ENCODE measurements at regions not wholly inside any gene's neighbourhood (a gene's known extent, or its start where the extent isn't known, plus 50 kb on each side); places are given as distances from the start of the nearest gene placed in this dataset.
"Not testable (repeated sequence)": the region's sequence is repeated elsewhere in the genome, so short reads cannot be mapped to it uniquely, and the experiment has no call there.

DNA sequence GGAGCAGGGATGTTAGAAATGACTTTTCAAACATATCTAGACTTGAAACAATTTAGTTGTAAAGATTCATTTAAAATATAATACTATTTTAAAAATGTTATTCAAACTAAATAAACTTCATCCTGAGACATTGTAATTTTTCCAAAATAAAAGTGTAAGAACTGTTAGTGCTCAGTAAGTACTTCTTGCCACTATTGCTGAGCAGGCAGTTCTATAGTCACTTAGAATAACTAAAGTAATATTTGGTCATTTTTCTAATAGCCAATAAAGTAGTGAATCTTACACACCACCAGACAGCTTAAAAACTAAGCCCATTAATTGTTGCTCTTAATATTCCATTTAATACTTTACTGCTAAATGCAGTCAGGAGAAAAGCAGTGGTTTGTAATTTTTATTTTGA, 1120.0 kb upstream of the CDH10 start:
- DNase-seq: no peak

GRCh38 chr5:25763781-25764180, 1119.0 kb upstream of the CDH10 start:
- DNase-seq: no peak

DNA sequence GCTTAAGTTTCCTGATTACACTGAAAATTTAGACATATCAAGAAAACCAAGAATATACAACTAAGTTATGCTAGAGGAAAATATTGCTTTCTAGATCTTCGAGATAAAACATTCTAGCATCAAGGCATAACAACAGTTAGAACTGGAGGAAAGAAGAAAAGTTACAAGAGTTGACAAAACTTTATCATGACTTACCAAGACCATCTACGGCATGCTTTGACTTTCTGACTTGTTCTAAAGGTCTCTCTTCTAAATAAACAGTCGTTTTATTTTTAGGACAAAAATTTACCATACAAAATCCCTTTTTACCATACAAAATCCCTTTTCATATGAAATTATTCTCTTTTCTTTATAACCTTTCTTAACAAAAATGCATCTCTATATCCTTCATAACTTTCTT, 1110.1 kb upstream of the CDH10 start:
- peak; percentile 49 for DNase-seq

- no peak for DNase-seq
These were observed 1100.1 kb upstream of the CDH10 start for GRCh38 chr5:25744908-25745307.

- no peak for DNase-seq
These were observed 1071.9 kb upstream of the CDH10 start for GRCh38 chr5:25716680-25717079.

DNA sequence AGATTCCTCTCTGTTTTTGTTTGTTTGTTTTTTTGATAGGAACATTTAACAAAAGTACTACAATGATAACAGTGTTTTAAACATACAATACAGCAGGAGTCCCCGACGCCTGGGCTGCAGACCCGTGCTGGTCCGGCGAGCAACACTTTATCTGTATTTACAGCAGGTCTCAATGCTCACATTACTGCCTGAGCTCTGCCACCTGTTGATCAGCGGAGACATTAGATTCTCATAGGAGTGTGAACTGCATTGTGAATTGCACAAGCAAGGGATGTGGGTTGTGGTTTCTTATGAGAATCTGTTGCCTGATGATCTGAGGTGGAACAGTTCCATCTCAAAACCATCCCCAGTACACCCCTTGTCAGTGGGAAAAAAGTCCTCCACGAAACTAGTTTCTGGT, 1068.5 kb upstream of the CDH10 start:
- DNase-seq: peak; percentile 80

DNA sequence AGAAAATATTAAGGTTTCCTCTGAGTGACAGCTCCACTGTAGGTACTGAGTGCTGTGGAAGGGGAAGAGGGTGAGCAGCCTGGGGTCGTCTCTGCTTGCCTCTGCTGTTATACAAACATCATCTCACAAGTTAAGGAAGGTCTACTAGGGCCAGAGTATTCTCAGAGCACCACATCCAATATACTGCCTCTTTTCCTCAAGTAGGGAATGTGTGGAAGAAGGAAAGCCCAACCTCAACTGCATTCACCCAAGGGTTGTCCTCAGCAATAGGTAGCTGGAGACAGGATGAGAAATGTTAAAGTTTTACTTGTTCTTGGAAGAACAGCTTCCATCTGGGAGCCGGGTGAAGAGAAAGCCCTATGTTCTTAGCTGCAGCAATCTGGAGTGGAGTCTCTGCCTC, 1062.3 kb upstream of the CDH10 start:
- no peak for DNase-seq

- no peak for DNase-seq
These were observed 1057.2 kb upstream of the CDH10 start for GRCh38 chr5:25701936-25702335.

GRCh38 chr5:25694801-25695200, 1050.0 kb upstream of the CDH10 start:
- DNase-seq: peak; percentile 6

- DNase-seq: peak; percentile 75
These were observed 1043.4 kb upstream of the CDH10 start for GRCh38 chr5:25688156-25688555.

GRCh38 chr5:25669645-25670401, 1025.0 kb upstream of the CDH10 start:
- DNase-seq: no peak

DNA sequence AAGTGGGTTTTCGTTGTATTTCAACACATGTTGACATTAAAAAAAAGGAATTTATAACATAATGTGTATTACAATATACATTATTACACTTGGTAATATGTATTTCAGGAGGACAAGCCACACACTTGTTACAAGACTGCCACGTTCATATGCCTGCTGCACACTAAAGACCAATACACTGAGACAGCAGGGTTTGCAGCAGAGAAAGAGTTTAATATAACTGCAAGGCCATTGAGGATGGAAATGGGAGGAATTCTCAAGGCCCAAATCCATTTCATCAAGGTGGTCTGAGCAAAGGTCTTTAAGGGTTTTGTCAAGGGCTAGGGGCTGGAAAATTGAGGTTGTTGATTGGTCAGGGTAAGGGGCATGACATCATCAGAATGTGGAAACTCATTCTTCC, 1017.8 kb upstream of the CDH10 start:
- peak; percentile 11 for DNase-seq

GRCh38 chr5:25650316-25650715, 1005.5 kb upstream of the CDH10 start:
- DNase-seq: not testable (repeated sequence)

GRCh38 chr5:25649628-25650265, 1005.0 kb upstream of the CDH10 start:
- no peak for DNase-seq

- DNase-seq: no peak
These were observed 1001.9 kb upstream of the CDH10 start for GRCh38 chr5:25646421-25647341.

DNA sequence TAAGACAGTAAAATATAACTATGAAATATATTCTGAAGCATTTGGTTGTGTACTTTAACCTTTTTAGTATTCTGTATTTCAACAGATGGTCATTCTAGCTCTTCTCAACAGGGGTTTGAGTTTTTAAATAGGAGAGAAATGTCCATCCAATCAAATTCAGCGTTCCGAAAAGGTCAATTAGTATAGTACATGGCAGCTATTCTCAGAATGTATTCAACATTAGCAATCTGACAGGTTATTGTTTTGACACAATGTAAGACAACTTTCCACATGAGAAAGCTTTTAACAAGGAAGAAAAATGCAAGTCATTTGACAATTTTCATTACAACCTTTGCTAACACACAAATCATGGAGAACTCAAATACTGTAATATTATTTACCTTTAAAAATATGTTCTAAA, 996.3 kb upstream of the CDH10 start:
- no peak for DNase-seq

DNA sequence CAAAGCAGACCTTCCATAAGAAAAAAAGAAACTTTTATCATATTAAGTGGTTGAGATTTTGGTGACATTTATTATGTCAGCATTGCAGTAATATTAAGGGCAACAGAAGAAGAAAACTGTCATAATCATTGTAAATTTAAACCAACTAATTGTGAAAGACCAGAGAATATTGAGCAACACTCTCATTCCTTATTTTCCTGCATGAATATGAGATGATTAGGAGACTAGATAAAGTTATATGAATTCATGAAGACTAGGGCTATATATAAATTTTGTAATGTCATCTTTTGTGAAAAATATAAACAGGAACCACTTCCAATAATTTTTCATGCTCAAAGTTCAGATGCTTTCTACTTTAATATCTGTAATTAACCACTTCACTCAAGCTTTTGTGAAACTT, 974.5 kb upstream of the CDH10 start:
- DNase-seq: peak; percentile 18

DNA sequence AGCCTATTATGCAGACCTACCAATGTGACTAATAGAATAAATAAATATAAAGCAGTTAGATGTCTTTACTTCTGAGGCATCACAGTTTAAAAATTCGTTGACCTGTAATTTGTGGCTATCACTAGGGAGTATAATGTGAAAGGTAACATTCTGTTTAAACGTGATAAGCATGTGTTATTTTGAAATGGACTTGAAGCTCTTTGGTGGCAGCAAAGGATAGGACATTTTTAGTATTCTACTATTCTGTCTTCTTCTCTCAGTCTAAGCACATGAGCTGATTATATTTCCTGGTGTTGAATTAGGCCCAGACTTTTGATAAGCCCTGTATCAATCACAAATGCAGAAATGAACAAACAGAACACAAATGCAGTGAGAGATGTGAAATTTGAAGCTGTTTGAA, 974.0 kb upstream of the CDH10 start:
- DNase-seq: peak; percentile 18

GRCh38 chr5:25614466-25614865, 969.7 kb upstream of the CDH10 start:
- no peak for DNase-seq

DNA sequence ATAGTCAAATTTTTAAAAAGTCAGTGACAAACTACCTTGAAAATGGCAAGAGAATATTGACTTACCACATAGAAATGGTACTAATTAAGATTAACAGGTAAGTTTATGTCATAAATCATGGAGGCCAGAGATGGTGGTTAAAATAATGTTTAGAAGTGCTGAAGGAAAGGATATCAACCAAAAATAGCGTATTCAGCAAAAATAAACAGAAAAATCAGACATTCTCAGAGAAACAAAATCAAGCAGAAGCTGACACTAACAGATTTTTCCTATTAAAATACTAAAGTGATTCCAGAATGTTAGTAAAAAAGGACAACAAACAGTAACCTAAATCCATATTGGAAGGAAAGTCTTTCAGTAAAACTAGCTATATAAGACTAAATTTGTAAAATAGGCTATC, 959.9 kb upstream of the CDH10 start:
- DNase-seq: no peak

DNA sequence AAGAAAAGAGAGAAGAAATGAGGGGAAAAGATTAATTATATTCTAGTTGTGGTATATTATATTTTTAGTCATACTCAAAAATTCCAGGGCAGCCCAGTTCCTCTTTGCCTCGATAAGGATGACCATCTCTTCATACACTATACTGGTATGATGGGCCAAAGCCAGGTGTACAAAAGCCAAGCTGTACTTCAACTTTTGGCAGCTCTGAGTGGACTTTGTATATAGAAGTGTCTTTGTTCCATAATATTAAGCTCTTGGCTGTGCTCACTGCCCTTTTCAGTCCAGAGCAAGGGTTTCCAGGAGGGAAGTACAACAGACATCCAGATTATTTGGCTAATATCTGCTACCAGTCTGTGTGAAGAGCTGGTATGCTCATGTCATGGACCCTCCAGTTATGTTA, 934.3 kb upstream of the CDH10 start:
- no peak for DNase-seq

- no peak for DNase-seq
These were observed 928.9 kb upstream of the CDH10 start for GRCh38 chr5:25573691-25574090.

DNA sequence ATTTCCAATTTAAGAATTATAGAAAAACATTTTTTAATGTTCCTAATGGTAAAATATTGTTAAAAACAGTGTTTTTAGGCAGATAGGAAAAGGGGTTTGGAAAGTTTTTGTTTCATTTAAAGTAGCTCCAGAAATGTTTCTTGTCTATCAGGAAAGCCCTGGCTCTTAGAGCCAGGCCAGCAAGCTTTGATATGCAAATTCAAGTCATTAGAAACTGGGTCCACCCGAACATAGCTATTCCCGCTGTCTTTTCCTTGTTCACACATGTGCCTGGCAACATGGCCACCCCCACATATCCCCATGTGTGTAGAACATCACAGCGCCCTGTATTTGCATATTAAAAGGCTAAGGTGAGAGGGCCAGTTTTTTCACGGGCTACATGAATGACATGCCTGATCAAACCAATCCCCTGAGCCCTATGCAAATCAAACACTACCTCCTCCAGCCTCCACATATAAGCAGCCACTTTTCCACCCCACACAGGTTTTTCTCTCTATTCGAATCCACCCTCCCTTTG, 925.3 kb upstream of the CDH10 start:
- DNase-seq: no peak
